CD4-positive, alpha-beta T cell treated with Interleukin-17A for 4 hours (primary cell): ENCODE measurements at regions not wholly inside any gene's neighbourhood (a gene's known extent, or its start where the extent isn't known, plus 50 kb on each side); places are given as distances from the start of the nearest gene placed in this dataset.
"Not testable (repeated sequence)": the region's sequence is repeated elsewhere in the genome, so short reads cannot be mapped to it uniquely, and the experiment has no call there.

Experiments
- DNase-seq: peaks from one replicate; pipeline ENCODE4 v3.0.0-alpha.2; 2020; ENCODE audit warnings: mixed read lengths

- DNase-seq = no peak
Measured at GRCh38 chr5:94025788-94026473, 284.5 kb upstream of the POU5F2 start.

GRCh38 chr5:94024620-94025019 is 283.2 kb upstream of the POU5F2 start:
- no peak for DNase-seq

- no peak for DNase-seq
Measured at GRCh38 chr5:94024101-94024500, 282.7 kb upstream of the POU5F2 start.

GRCh38 chr5:94021246-94021645 is 279.8 kb upstream of the POU5F2 start:
- DNase-seq = no peak

- no peak for DNase-seq
Measured at GRCh38 chr5:94017579-94017978, 276.2 kb upstream of the POU5F2 start.

- no peak for DNase-seq
Measured at GRCh38 chr5:94010814-94011213, 269.4 kb upstream of the POU5F2 start.

- no peak for DNase-seq
Measured at GRCh38 chr5:94009161-94009560, 267.8 kb upstream of the POU5F2 start.

- DNase-seq = no peak
Measured at GRCh38 chr5:93998951-93999455, 257.6 kb upstream of the POU5F2 start.

- no peak for DNase-seq
Measured at GRCh38 chr5:93997562-93997961, 256.2 kb upstream of the POU5F2 start.

GRCh38 chr5:93995126-93995621 is 253.8 kb upstream of the POU5F2 start:
- no peak for DNase-seq

- no peak for DNase-seq
Measured at GRCh38 chr5:93993161-93993560, 251.8 kb upstream of the POU5F2 start.

GRCh38 chr5:93990504-93991070 is 249.2 kb upstream of the POU5F2 start:
- no peak for DNase-seq

GRCh38 chr5:93985940-93986570 is 244.7 kb upstream of the POU5F2 start:
- not testable (repeated sequence) for DNase-seq

GRCh38 chr5:93978222-93978621 is 236.8 kb upstream of the POU5F2 start:
- DNase-seq = no peak

GRCh38 chr5:93967923-93968322 is 226.5 kb upstream of the POU5F2 start:
- no peak for DNase-seq

GRCh38 chr5:93964421-93964820 is 223.0 kb upstream of the POU5F2 start:
- no peak for DNase-seq

- DNase-seq = no peak
Measured at GRCh38 chr5:93960042-93960441, 218.6 kb upstream of the POU5F2 start.

- DNase-seq = no peak
Measured at GRCh38 chr5:93956006-93956405, 214.6 kb upstream of the POU5F2 start.

GRCh38 chr5:93954421-93955069 is 213.1 kb upstream of the POU5F2 start:
- no peak for DNase-seq

- DNase-seq = no peak
Measured at GRCh38 chr5:93953442-93953841, 212.0 kb upstream of the POU5F2 start.

GRCh38 chr5:93941897-93942296 is 200.5 kb upstream of the POU5F2 start:
- DNase-seq = no peak

GRCh38 chr5:93933269-93933668 is 191.9 kb upstream of the POU5F2 start:
- not testable (repeated sequence) for DNase-seq

- DNase-seq = no peak
Measured at GRCh38 chr5:93930098-93930497, 188.7 kb upstream of the POU5F2 start.

- DNase-seq = no peak
Measured at GRCh38 chr5:93929131-93929530, 187.7 kb upstream of the POU5F2 start.
